ENCODE measurements at regions not wholly inside any gene's neighbourhood (a gene's known extent, or its start where the extent isn't known, plus 50 kb on each side); places are given as distances from the start of the nearest gene placed in this dataset.

DNA sequence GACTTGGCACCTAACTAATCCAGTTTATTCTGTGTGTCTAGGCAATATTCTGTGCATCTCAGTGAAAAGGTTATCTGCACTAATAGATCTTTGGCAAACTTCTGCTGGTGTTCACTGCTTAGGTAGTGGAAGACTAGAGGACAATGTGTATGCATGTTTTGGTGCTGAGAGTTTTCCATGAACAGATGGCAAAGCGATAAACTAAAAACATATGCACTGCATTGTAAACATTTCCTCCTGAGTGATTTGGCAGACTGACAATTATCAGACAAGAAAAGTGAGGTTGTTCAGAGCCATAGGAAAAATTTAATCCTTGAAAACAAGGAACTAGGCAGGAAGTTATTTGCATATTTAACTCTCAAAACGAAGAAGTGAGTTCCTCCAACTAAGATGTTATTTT, 400.4 kb downstream of the ATP23 start:
- no peak for TF ChIP-seq USF1 (IDR thresholded peaks at IDR 0.05)
- no peak for TF ChIP-seq YY1 (IDR thresholded peaks at IDR 0.05; ENCODE audit: low read depth)
- TF ChIP-seq RAD21 (IDR thresholded peaks at IDR 0.05; ENCODE audit: low read depth): no peak
- no peak for TF ChIP-seq FOXM1 (IDR thresholded peaks at IDR 0.05; ENCODE audit: borderline replicate concordance, low read depth)
- no peak for TF ChIP-seq TEAD4 (IDR thresholded peaks at IDR 0.05)
- no peak for TF ChIP-seq CEBPB (IDR thresholded peaks at IDR 0.05)
- TF ChIP-seq NFIC (IDR thresholded peaks at IDR 0.05): no peak
- no peak for TF ChIP-seq EP300 (IDR thresholded peaks at IDR 0.05; ENCODE audit: borderline replicate concordance)
- TF ChIP-seq CREB1 (IDR thresholded peaks at IDR 0.05; ENCODE audit: low read depth): no peak

GRCh38 chr12:58342736-58343135, 401.4 kb downstream of the ATP23 start:
- TF ChIP-seq EP300 (IDR thresholded peaks at IDR 0.05; ENCODE audit: borderline replicate concordance) (no peak), EGR1 (IDR thresholded peaks at IDR 0.05) (no peak), TAF1 (IDR thresholded peaks at IDR 0.05; ENCODE audit: low read depth) (no peak), NFIC (IDR thresholded peaks at IDR 0.05) (no peak), ZBTB7A (IDR thresholded peaks at IDR 0.05; ENCODE audit: low read depth) (no peak), TCF12 (IDR thresholded peaks at IDR 0.05; ENCODE audit: low read depth) (no peak), FOXM1 (IDR thresholded peaks at IDR 0.05; ENCODE audit: borderline replicate concordance, low read depth) (no peak), CEBPB (IDR thresholded peaks at IDR 0.05) (no peak), REST (IDR thresholded peaks at IDR 0.05; ENCODE audit: low read depth) (no peak), TEAD4 (IDR thresholded peaks at IDR 0.05) (no peak)

DNA sequence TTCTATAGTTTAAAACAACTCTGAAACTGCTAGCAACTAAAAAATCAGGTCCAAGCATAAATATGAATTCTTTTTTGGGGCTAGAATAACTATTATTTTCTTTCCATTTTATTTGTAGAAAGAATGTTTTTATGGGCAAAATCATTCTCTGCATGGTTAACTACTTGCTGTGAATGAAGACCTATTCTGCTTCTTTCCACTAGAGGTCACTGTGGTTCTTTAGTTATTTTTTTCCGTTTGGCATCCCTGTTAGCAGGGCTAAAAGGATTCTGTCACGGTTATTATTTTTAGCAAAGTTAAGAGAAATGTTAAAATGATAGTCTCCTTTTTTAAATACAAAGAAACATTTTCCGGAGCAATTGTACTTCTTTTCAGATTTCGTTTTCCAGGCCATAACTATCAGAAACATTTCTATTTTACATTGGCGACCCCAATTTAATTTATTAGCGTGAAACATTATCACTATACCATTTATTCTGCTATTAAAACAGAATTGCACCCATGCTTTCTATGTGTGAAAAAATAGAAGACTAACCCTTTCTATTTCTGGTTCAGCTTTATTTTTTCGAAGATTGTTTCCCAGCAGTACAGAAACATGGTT, 404.8 kb downstream of the ATP23 start:
- TF ChIP-seq TCF12 (IDR thresholded peaks at IDR 0.05; ENCODE audit: low read depth) (no peak), CEBPB (IDR thresholded peaks at IDR 0.05) (no peak), TAF1 (IDR thresholded peaks at IDR 0.05; ENCODE audit: low read depth) (no peak), YY1 (IDR thresholded peaks at IDR 0.05; ENCODE audit: low read depth) (no peak), RAD21 (IDR thresholded peaks at IDR 0.05; ENCODE audit: low read depth) (peak; percentile 93), TEAD4 (IDR thresholded peaks at IDR 0.05) (no peak)

GRCh38 chr12:58347188-58347587, 405.8 kb downstream of the ATP23 start:
- TF ChIP-seq CREB1 (IDR thresholded peaks at IDR 0.05; ENCODE audit: low read depth) (no peak), ZBTB7A (IDR thresholded peaks at IDR 0.05; ENCODE audit: low read depth) (no peak), EP300 (IDR thresholded peaks at IDR 0.05; ENCODE audit: borderline replicate concordance) (no peak), REST (IDR thresholded peaks at IDR 0.05; ENCODE audit: low read depth) (no peak), TEAD4 (IDR thresholded peaks at IDR 0.05) (no peak), FOXM1 (IDR thresholded peaks at IDR 0.05; ENCODE audit: borderline replicate concordance, low read depth) (no peak), TCF12 (IDR thresholded peaks at IDR 0.05; ENCODE audit: low read depth) (no peak), USF1 (IDR thresholded peaks at IDR 0.05) (no peak), EGR1 (IDR thresholded peaks at IDR 0.05) (no peak), NFIC (IDR thresholded peaks at IDR 0.05) (no peak), TAF1 (IDR thresholded peaks at IDR 0.05; ENCODE audit: low read depth) (no peak), YY1 (IDR thresholded peaks at IDR 0.05; ENCODE audit: low read depth) (no peak)
- TF ChIP-seq, protein P1, sequence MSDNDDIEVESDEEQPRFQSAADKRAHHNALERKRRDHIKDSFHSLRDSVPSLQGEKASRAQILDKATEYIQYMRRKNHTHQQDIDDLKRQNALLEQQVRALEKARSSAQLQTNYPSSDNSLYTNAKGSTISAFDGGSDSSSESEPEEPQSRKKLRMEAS (IDR thresholded peaks at IDR 0.05): no peak

GRCh38 chr12:58347691-58348090, 406.3 kb downstream of the ATP23 start:
- TF ChIP-seq USF1 (IDR thresholded peaks at IDR 0.05) (no peak), NFIC (IDR thresholded peaks at IDR 0.05) (no peak), FOXM1 (IDR thresholded peaks at IDR 0.05; ENCODE audit: borderline replicate concordance, low read depth) (no peak), TEAD4 (IDR thresholded peaks at IDR 0.05) (no peak), CEBPB (IDR thresholded peaks at IDR 0.05) (no peak), REST (IDR thresholded peaks at IDR 0.05; ENCODE audit: low read depth) (no peak), TAF1 (IDR thresholded peaks at IDR 0.05; ENCODE audit: low read depth) (no peak)
- TF ChIP-seq, protein P1 (IDR thresholded peaks at IDR 0.05): no peak

Data from Ishikawa (cell line).